ENCODE measurements at regions not wholly inside any gene's neighbourhood (a gene's known extent, or its start where the extent isn't known, plus 50 kb on each side); places are given as distances from the start of the nearest gene placed in this dataset.

DNA sequence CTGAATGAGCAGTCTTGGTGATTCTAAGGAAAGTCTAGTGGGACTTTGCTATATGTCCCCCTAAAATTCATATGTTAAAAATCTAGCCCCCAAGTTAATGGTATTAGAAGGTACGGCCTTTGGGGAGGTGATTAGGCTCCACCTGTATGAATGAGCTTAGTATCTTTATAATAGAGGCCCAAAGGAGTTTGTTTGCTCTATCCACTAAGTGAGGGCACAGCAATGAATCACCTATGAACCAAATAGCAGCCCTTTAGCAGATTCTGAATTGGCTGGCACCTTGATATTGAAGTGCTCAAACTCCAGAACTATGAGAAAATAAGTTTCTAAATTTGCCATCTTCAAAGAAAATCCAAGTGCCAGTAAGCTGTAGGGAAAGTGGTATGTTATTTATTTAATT, 187.9 kb downstream of the SUCNR1 start:
- TF ChIP-seq, protein P1, sequence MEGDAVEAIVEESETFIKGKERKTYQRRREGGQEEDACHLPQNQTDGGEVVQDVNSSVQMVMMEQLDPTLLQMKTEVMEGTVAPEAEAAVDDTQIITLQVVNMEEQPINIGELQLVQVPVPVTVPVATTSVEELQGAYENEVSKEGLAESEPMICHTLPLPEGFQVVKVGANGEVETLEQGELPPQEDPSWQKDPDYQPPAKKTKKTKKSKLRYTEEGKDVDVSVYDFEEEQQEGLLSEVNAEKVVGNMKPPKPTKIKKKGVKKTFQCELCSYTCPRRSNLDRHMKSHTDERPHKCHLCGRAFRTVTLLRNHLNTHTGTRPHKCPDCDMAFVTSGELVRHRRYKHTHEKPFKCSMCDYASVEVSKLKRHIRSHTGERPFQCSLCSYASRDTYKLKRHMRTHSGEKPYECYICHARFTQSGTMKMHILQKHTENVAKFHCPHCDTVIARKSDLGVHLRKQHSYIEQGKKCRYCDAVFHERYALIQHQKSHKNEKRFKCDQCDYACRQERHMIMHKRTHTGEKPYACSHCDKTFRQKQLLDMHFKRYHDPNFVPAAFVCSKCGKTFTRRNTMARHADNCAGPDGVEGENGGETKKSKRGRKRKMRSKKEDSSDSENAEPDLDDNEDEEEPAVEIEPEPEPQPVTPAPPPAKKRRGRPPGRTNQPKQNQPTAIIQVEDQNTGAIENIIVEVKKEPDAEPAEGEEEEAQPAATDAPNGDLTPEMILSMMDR (IDR thresholded peaks at IDR 0.05; ENCODE audit: unreplicated experiment) = no peak
- CTCF ChIA-PET = interaction anchor here (0.6 kb wide), 2 partner anchors 244 to 1320 kb away, joined by 3 to 7 read pairs; no protein-coding TSS in a partner anchor
- H3K9me3 Mint-ChIP-seq (ENCODE audit: low read depth, unreplicated experiment) = no peaks in the 10 kb centered on the region
- intact Hi-C loops (cut with micrococcal nuclease; ENCODE audit: unreplicated experiment) = no loop called here
- BruUV-seq (replicated peaks) = no TSS peak
- no peak overlapping the region for H3K27ac Mint-ChIP-seq (ENCODE audit: unreplicated experiment)
- no peak for DNase-seq
- no peaks in the 10 kb centered on the region for H3K36me3 Mint-ChIP-seq (ENCODE audit: insufficient read depth, unreplicated experiment)
- no peak overlapping the region for H3K4me3 Mint-ChIP-seq (ENCODE audit: low read depth, unreplicated experiment)
- H3K4me1 Mint-ChIP-seq (ENCODE audit: low read depth, unreplicated experiment) = peaks cover 6% of the 10 kb centered on the region
- no peaks in the 10 kb centered on the region for H3K27me3 Mint-ChIP-seq (ENCODE audit: unreplicated experiment)

DNA sequence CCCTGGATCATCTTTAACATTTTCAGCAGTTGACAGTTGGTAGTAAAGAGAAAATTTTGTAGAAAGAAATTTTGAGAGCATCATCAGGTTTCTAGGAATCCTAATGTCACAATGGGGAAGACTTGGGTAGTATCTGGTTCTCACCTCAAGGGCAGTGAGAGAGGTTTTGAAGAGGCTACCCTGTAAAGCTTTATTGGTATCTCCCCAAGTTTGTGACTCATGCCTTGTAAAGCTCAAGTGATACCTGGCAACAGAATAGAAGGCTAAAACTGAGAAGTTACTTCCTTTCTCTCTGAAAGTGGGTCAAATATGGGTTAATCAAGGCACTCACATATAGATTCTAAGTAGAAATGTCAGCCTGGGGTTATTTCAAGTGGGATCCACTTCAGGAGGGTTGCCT, 196.4 kb downstream of the SUCNR1 start:
- no TSS peak for BruUV-seq (replicated peaks)
- CTCF ChIA-PET = no interaction called here
- no peaks in the 10 kb centered on the region for H3K27me3 Mint-ChIP-seq (ENCODE audit: unreplicated experiment)
- H3K4me3 Mint-ChIP-seq (ENCODE audit: low read depth, unreplicated experiment) = no peak overlapping the region
- no peaks in the 10 kb centered on the region for H3K9me3 Mint-ChIP-seq (ENCODE audit: low read depth, unreplicated experiment)
- TF ChIP-seq, protein P1 (IDR thresholded peaks at IDR 0.05; ENCODE audit: unreplicated experiment) = no peak
- no peak overlapping the region for H3K27ac Mint-ChIP-seq (ENCODE audit: unreplicated experiment)
- intact Hi-C loops (cut with micrococcal nuclease; ENCODE audit: unreplicated experiment) = no loop called here
- no peaks in the 10 kb centered on the region for H3K36me3 Mint-ChIP-seq (ENCODE audit: insufficient read depth, unreplicated experiment)
- no peaks in the 10 kb centered on the region for H3K4me1 Mint-ChIP-seq (ENCODE audit: low read depth, unreplicated experiment)
- no peak for DNase-seq

DNA sequence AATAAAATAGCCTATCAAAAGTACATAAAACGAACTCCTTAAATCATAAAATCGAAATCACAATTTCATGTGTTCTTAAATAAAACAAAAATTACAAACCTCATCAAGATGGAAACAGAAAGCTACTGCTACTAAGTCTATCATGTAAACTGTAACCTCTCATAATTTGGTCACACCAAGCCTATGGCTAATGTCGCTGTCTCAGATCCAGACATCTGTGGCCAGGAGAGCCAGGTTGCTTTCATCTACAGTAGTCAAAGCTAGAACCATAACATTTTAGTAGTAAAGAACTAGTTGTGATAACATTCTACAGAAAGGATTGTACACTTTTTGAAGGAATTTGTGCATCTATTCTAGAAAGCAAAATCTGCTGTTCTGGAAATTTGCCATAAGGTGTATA, 197.4 kb upstream of the MBNL1 start:
- no peak overlapping the region for H3K4me3 Mint-ChIP-seq (ENCODE audit: low read depth, unreplicated experiment)
- H3K36me3 Mint-ChIP-seq (ENCODE audit: insufficient read depth, unreplicated experiment) = no peaks in the 10 kb centered on the region
- CTCF ChIA-PET = interaction anchor here (1.0 to 1.8 kb wide), 3 partner anchors 373 to 401 kb away, joined by 3 to 9 read pairs (median 3); no protein-coding TSS in a partner anchor
- TF ChIP-seq, protein P1 (IDR thresholded peaks at IDR 0.05; ENCODE audit: unreplicated experiment) = no peak
- H3K9me3 Mint-ChIP-seq (ENCODE audit: low read depth, unreplicated experiment) = no peaks in the 10 kb centered on the region
- H3K4me1 Mint-ChIP-seq (ENCODE audit: low read depth, unreplicated experiment) = no peaks in the 10 kb centered on the region
- H3K27me3 Mint-ChIP-seq (ENCODE audit: unreplicated experiment) = no peaks in the 10 kb centered on the region
- intact Hi-C loops (cut with micrococcal nuclease; ENCODE audit: unreplicated experiment) = no loop called here
- no peak overlapping the region for H3K27ac Mint-ChIP-seq (ENCODE audit: unreplicated experiment)
- DNase-seq = no peak
- no TSS peak for BruUV-seq (replicated peaks)

DNA sequence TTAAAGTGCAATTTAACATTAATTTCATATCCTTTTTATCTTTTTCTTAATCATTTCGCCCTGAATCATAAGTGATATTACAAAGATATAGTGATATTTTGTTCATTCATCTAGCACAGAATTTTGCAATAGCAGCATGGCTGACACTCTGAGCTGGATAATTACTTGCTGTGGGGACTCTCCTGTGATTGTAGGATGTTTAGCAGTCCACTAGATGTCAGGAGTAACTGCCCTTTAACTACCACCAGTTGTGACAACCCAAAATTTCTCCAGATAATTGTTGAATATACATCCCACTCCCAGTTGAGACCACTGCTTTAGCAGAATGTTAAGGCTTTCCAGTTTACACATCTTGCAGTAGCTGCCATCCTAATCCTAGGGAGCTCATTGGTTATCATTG, 196.8 kb upstream of the MBNL1 start:
- no peaks in the 10 kb centered on the region for H3K4me1 Mint-ChIP-seq (ENCODE audit: low read depth, unreplicated experiment)
- no peaks in the 10 kb centered on the region for H3K27me3 Mint-ChIP-seq (ENCODE audit: unreplicated experiment)
- TF ChIP-seq, protein P1 (IDR thresholded peaks at IDR 0.05; ENCODE audit: unreplicated experiment) = peak; percentile 29
- H3K4me3 Mint-ChIP-seq (ENCODE audit: low read depth, unreplicated experiment) = no peak overlapping the region
- H3K27ac Mint-ChIP-seq (ENCODE audit: unreplicated experiment) = no peak overlapping the region
- H3K9me3 Mint-ChIP-seq (ENCODE audit: low read depth, unreplicated experiment) = no peaks in the 10 kb centered on the region
- CTCF ChIA-PET = interaction anchor here (1.0 to 1.8 kb wide), 3 partner anchors 372 to 400 kb away, joined by 3 to 9 read pairs (median 3); no protein-coding TSS in a partner anchor
- no TSS peak for BruUV-seq (replicated peaks)
- no peaks in the 10 kb centered on the region for H3K36me3 Mint-ChIP-seq (ENCODE audit: insufficient read depth, unreplicated experiment)
- DNase-seq = peak; percentile 11
- intact Hi-C loops (cut with micrococcal nuclease; ENCODE audit: unreplicated experiment) = loop anchor here (1.0 to 2.0 kb wide), 2 partner anchors 372 to 401 kb away; no protein-coding TSS in a partner anchor
